ENCODE measurements at regions not wholly inside any gene's neighbourhood (a gene's known extent, or its start where the extent isn't known, plus 50 kb on each side); places are given as distances from the start of the nearest gene placed in this dataset.

GRCh38 chr1:187442603-187443002 lies 613.9 kb downstream of the PLA2G4A start:
- TF ChIP-seq CTCF (conservative IDR thresholded peaks at IDR 0.05): no peak
- TF ChIP-seq EZH2 (IDR thresholded peaks at IDR 0.05; ENCODE audit: low read depth): no peak

Measured in PC-9 (cell line).